PC-9 (cell line): ENCODE measurements at regions not wholly inside any gene's neighbourhood (a gene's known extent, or its start where the extent isn't known, plus 50 kb on each side); places are given as distances from the start of the nearest gene placed in this dataset.
A peak's percentile ranks its signal among the peaks of the same experiment; 100 is the strongest.

Experiments
- BruUV-seq: library from RNA; stranded (reverse); fragments of 400-500 nt; replicated peaks from 2 replicates; lab custom pipeline; 2021; lab: Mats Ljungman, UMichigan
- CTCF ChIA-PET: fragments of 300-600 bp; sonication (Branson Sonifier 250); formaldehyde crosslinking; loops from one replicate; lab custom pipeline; 2022; ENCODE audit warnings: antibody characterized with exemption; lab: Charles Lee
- POLR2A ChIA-PET: fragments of 300-600 bp; sonication (Branson Sonifier 250); formaldehyde crosslinking; loops from one replicate; lab custom pipeline; 2022; ENCODE audit warnings: antibody characterized with exemption; ENCODE audit not compliant: unreplicated experiment; lab: Charles Lee
- DNase-seq, 2 experiments: peaks; one replicate each; pipeline versions ENCODE4 v3.0.0 to v3.0.0-alpha.2; 2015 to 2022; ENCODE audit warnings: mixed read lengths in 1 of 2
- H2AFZ ChIP-seq: fragments of 200-600 bp; sonication (generic); 2 replicates; pipeline ENCODE4 v1.8.1; 2017; ENCODE audit warnings: antibody characterized with exemption
- H3F3A ChIP-seq: fragments of 200-600 bp; sonication (generic); 2 replicates; pipeline ENCODE4 v1.8.1; 2017; ENCODE audit warnings: antibody characterized with exemption, mild to moderate bottlenecking, low read depth; ENCODE audit not compliant: insufficient read depth
- H3K27ac ChIP-seq: fragments of 200-600 bp; sonication (generic); 2 replicates; pipeline ENCODE4 v1.6.1; 2016; ENCODE audit warnings: mixed run types
- H3K27me3 ChIP-seq: fragments of 200-600 bp; sonication (generic); 2 replicates; pipeline ENCODE4 v1.6.1; 2016; ENCODE audit warnings: low read depth, mixed run types; ENCODE audit not compliant: insufficient read depth
- H3K36me3 ChIP-seq: fragments of 200-600 bp; sonication (generic); 2 replicates; pipeline ENCODE4 v1.6.1; 2016; ENCODE audit warnings: low read depth, mixed run types
- H3K4me1 ChIP-seq: fragments of 200-600 bp; sonication (generic); replicated peaks from 2 replicates; pipeline ENCODE4 v1.6.1; 2016; ENCODE audit warnings: mixed run types; ENCODE audit not compliant: insufficient read depth
- H3K4me2 ChIP-seq: fragments of 200-600 bp; sonication (generic); 2 replicates; pipeline ENCODE4 v1.6.1; 2017; ENCODE audit warnings: mixed run types
- H3K4me3 ChIP-seq: fragments of 200-600 bp; sonication (generic); 2 replicates; pipeline ENCODE4 v1.6.1; 2016; ENCODE audit warnings: mixed run types
- H3K79me2 ChIP-seq: fragments of 200-600 bp; sonication (generic); 2 replicates; pipeline ENCODE4 v1.6.1; 2017; ENCODE audit warnings: low read depth, mixed run types
- H3K9me2 ChIP-seq: fragments of 200-600 bp; sonication (generic); 2 replicates; pipeline ENCODE4 v1.8.1; 2017; ENCODE audit warnings: mild to moderate bottlenecking; ENCODE audit not compliant: insufficient read depth
- H3K9me3 ChIP-seq: fragments of 200-600 bp; sonication (generic); 2 replicates; pipeline ENCODE4 v1.8.1; 2016; ENCODE audit warnings: low read depth; ENCODE audit not compliant: insufficient read depth
- H4K20me1 ChIP-seq: fragments of 200-600 bp; sonication (generic); 2 replicates; pipeline ENCODE4 v1.8.1; 2017; ENCODE audit not compliant: insufficient read depth
- CTCF ChIP-seq: fragments of 200-600 bp; sonication (generic); conservative IDR thresholded peaks from 2 replicates; pipeline ENCODE4 v1.6.1; 2017; ENCODE audit warnings: mixed run types, antibody characterized with exemption, mild to moderate bottlenecking, moderate library complexity
- EZH2 ChIP-seq: fragments of 200-600 bp; sonication (generic); IDR thresholded peaks from 2 replicates; pipeline ENCODE4 v1.8.0; 2017; ENCODE audit warnings: antibody characterized with exemption, low read depth
- intact Hi-C: fragments of 100-400 bp; cut with micrococcal nuclease; formaldehyde crosslinking; loops from one replicate; pipeline ENCODE4 v1.10.0; 2022; ENCODE audit not compliant: unreplicated experiment

- Histone ChIP-seq H3K27ac (no peak overlapping the region), H3K4me2 (no peak overlapping the region), H3K79me2 (no peaks in the 10 kb centered on the region), H3K4me3 (no peak overlapping the region), H3K27me3 (no peaks in the 10 kb centered on the region), H3K9me3 (no peaks in the 10 kb centered on the region), H4K20me1 (no peaks in the 10 kb centered on the region), H3K36me3 (no peaks in the 10 kb centered on the region), H2AFZ (no peak overlapping the region), H3K4me1 (no peaks in the 10 kb centered on the region), H3F3A (no peaks in the 10 kb centered on the region), H3K9me2 (no peaks in the 10 kb centered on the region)
- ChIA-PET CTCF (no interaction called here), POLR2A (no interaction called here)
- no TSS peak for BruUV-seq
- DNase-seq: no peak
- TF ChIP-seq CTCF (no peak), EZH2 (no peak)
- intact Hi-C loops: no loop called here
Observed at GRCh38 chr1:163813251-163813650, 491.5 kb downstream of the NUF2 start.

- no peak overlapping the region for H2AFZ ChIP-seq
- H3K4me3 ChIP-seq: no peak overlapping the region
- DNase-seq: no peak
- no TSS peak for BruUV-seq
- no peaks in the 10 kb centered on the region for H3K4me1 ChIP-seq
- no peak overlapping the region for H3K4me2 ChIP-seq
- no peaks in the 10 kb centered on the region for H3K9me3 ChIP-seq
- H3K27ac ChIP-seq: no peak overlapping the region
- H4K20me1 ChIP-seq: no peaks in the 10 kb centered on the region
- H3K36me3 ChIP-seq: no peaks in the 10 kb centered on the region
- H3F3A ChIP-seq: no peaks in the 10 kb centered on the region
- ChIA-PET POLR2A (no interaction called here), CTCF (no interaction called here)
- no peaks in the 10 kb centered on the region for H3K27me3 ChIP-seq
- intact Hi-C loops: no loop called here
- H3K9me2 ChIP-seq: no peaks in the 10 kb centered on the region
- no peaks in the 10 kb centered on the region for H3K79me2 ChIP-seq
- TF ChIP-seq EZH2: no peak
- no peak for TF ChIP-seq CTCF
Observed at GRCh38 chr1:163820226-163820625, 498.5 kb downstream of the NUF2 start.

GRCh38 chr1:163820766-163821165, 499.0 kb downstream of the NUF2 start:
- DNase-seq: no peak
- intact Hi-C loops: no loop called here
- POLR2A ChIA-PET: no interaction called here
- Histone ChIP-seq H3K27ac (no peak overlapping the region), H3K4me2 (no peak overlapping the region), H3K4me3 (no peak overlapping the region), H4K20me1 (no peaks in the 10 kb centered on the region), H3K27me3 (no peaks in the 10 kb centered on the region), H3K9me2 (no peaks in the 10 kb centered on the region), H3K4me1 (no peaks in the 10 kb centered on the region), H2AFZ (no peak overlapping the region), H3K79me2 (no peaks in the 10 kb centered on the region), H3F3A (no peaks in the 10 kb centered on the region), H3K9me3 (no peaks in the 10 kb centered on the region), H3K36me3 (no peaks in the 10 kb centered on the region)
- CTCF ChIA-PET: no interaction called here
- TF ChIP-seq CTCF (peak; percentile 47; the same call in 1 of the 2 replicates), EZH2 (no peak)
- no TSS peak for BruUV-seq
